ENCODE measurements at regions not wholly inside any gene's neighbourhood (a gene's known extent, or its start where the extent isn't known, plus 50 kb on each side); places are given as distances from the start of the nearest gene placed in this dataset.

DNA sequence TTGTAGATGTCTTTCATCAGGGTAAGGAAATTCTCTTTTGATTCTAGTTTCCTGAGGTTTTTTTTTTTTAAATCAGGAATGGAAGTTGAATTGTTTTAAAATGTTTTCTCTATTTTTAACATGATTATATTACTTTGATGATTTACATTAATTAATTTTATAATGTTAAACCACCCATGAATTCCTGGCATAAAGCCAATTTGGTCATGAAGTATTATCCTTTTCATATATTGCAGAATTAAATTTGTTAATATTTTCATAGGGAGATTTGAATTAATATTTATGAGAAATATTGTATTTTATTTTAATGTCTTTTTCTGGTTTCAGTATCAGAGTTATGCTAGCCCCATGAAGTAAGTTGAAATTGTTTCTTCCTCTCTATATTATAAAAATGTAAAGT lies 144.6 kb downstream of the MAIP1 start:
- Histone ChIP-seq H3K4me3 (no peak overlapping the region), H3K4me1 (ENCODE audit: insufficient read depth) (no peaks in the 10 kb centered on the region; the same call in 1 of the 2 replicates), H4K20me1 (replicated peaks; ENCODE audit: insufficient read depth) (no peaks in the 10 kb centered on the region), H3K36me3 (ENCODE audit: insufficient read depth) (no peaks in the 10 kb centered on the region), H3F3A (replicated peaks; ENCODE audit: low read depth) (no peaks in the 10 kb centered on the region), H2AFZ (no peak overlapping the region), H3K9me2 (ENCODE audit: insufficient read depth) (no peaks in the 10 kb centered on the region), H3K27me3 (ENCODE audit: insufficient read depth) (no peaks in the 10 kb centered on the region), H3K4me2 (no peak overlapping the region), H3K79me2 (replicated peaks; ENCODE audit: insufficient read depth) (no peaks in the 10 kb centered on the region), H3K27ac (ENCODE audit: low read depth) (no peak overlapping the region)
- TF ChIP-seq, protein P1, sequence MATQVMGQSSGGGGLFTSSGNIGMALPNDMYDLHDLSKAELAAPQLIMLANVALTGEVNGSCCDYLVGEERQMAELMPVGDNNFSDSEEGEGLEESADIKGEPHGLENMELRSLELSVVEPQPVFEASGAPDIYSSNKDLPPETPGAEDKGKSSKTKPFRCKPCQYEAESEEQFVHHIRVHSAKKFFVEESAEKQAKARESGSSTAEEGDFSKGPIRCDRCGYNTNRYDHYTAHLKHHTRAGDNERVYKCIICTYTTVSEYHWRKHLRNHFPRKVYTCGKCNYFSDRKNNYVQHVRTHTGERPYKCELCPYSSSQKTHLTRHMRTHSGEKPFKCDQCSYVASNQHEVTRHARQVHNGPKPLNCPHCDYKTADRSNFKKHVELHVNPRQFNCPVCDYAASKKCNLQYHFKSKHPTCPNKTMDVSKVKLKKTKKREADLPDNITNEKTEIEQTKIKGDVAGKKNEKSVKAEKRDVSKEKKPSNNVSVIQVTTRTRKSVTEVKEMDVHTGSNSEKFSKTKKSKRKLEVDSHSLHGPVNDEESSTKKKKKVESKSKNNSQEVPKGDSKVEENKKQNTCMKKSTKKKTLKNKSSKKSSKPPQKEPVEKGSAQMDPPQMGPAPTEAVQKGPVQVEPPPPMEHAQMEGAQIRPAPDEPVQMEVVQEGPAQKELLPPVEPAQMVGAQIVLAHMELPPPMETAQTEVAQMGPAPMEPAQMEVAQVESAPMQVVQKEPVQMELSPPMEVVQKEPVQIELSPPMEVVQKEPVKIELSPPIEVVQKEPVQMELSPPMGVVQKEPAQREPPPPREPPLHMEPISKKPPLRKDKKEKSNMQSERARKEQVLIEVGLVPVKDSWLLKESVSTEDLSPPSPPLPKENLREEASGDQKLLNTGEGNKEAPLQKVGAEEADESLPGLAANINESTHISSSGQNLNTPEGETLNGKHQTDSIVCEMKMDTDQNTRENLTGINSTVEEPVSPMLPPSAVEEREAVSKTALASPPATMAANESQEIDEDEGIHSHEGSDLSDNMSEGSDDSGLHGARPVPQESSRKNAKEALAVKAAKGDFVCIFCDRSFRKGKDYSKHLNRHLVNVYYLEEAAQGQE (IDR thresholded peaks at IDR 0.05; ENCODE audit: unreplicated experiment) = no peak
- TF ChIP-seq JUNB (IDR thresholded peaks at IDR 0.05; ENCODE audit: unreplicated experiment) = no peak
- no peak for TF ChIP-seq CREB1 (CRISPR knock-in tag; IDR thresholded peaks at IDR 0.05; ENCODE audit: low read depth)
- TF ChIP-seq, protein P2, sequence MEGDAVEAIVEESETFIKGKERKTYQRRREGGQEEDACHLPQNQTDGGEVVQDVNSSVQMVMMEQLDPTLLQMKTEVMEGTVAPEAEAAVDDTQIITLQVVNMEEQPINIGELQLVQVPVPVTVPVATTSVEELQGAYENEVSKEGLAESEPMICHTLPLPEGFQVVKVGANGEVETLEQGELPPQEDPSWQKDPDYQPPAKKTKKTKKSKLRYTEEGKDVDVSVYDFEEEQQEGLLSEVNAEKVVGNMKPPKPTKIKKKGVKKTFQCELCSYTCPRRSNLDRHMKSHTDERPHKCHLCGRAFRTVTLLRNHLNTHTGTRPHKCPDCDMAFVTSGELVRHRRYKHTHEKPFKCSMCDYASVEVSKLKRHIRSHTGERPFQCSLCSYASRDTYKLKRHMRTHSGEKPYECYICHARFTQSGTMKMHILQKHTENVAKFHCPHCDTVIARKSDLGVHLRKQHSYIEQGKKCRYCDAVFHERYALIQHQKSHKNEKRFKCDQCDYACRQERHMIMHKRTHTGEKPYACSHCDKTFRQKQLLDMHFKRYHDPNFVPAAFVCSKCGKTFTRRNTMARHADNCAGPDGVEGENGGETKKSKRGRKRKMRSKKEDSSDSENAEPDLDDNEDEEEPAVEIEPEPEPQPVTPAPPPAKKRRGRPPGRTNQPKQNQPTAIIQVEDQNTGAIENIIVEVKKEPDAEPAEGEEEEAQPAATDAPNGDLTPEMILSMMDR (conservative IDR thresholded peaks at IDR 0.05; ENCODE audit: low read depth in 2 of 2) = no peak
- no peak for TF ChIP-seq ZNF114 (CRISPR knock-in tag; IDR thresholded peaks at IDR 0.05)
- TF ChIP-seq EZH2phosphoT487 (IDR thresholded peaks at IDR 0.05; ENCODE audit: unreplicated experiment) = no peak
- no peak for TF ChIP-seq ZNF331 (CRISPR knock-in tag; IDR thresholded peaks at IDR 0.05; ENCODE audit: low read depth)
- no peak for TF ChIP-seq POLR2AphosphoS5 (IDR thresholded peaks at IDR 0.05; ENCODE audit: low read depth)
- Mint-ChIP-seq H3K4me1 (peaks cover 9% of the 10 kb centered on the region), H3K27me3 (ENCODE audit: insufficient read depth, low read depth, poor library complexity) (peaks cover 2% of the 10 kb centered on the region), H3K27ac (no peak overlapping the region), H3K9me3 (no peaks in the 10 kb centered on the region), H3K36me3 (ENCODE audit: low read depth) (no peaks in the 10 kb centered on the region), H3K4me3 (no peak overlapping the region)
- no peak for ATAC-seq
- DNase-seq (ENCODE audit: low spot score) = no peak

DNA sequence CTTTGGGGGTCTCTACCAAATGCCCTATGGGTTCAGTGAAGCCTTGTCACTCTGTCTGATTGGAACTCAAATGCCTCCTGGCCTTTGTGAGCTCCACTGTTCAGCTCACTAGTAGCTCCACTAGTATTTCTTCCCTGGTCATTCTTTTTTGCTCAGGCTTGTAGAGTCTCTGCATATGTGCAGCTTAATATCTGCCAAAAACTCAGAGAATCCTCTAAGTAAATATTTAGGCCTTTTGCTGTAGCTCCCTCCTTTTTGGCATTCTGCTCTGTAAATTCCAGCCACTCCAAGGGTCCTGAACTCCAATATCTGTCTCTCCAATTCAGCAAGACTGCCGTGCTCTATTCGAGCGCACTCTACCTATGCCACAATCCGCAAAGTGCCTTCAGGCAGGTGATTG lies 146.5 kb downstream of the MAIP1 start:
- Histone ChIP-seq H2AFZ (peak overlapping the region; percentile 70), H3K27me3 (ENCODE audit: insufficient read depth) (no peaks in the 10 kb centered on the region), H3K9me2 (ENCODE audit: insufficient read depth) (no peaks in the 10 kb centered on the region), H3K4me2 (no peak overlapping the region), H4K20me1 (replicated peaks; ENCODE audit: insufficient read depth) (no peaks in the 10 kb centered on the region), H3K36me3 (ENCODE audit: insufficient read depth) (no peaks in the 10 kb centered on the region), H3K4me1 (ENCODE audit: insufficient read depth) (no peaks in the 10 kb centered on the region; the same call in 1 of the 2 replicates), H3K79me2 (replicated peaks; ENCODE audit: insufficient read depth) (no peaks in the 10 kb centered on the region), H3K4me3 (no peak overlapping the region), H3F3A (replicated peaks; ENCODE audit: low read depth) (no peaks in the 10 kb centered on the region), H3K27ac (ENCODE audit: low read depth) (no peak overlapping the region)
- H3K4me1 Mint-ChIP-seq = peaks cover 9% of the 10 kb centered on the region
- no peaks in the 10 kb centered on the region for H3K36me3 Mint-ChIP-seq (ENCODE audit: low read depth)
- ATAC-seq = no peak
- peaks cover 2% of the 10 kb centered on the region for H3K27me3 Mint-ChIP-seq (ENCODE audit: insufficient read depth, low read depth, poor library complexity)
- no peaks in the 10 kb centered on the region for H3K9me3 Mint-ChIP-seq
- H3K4me3 Mint-ChIP-seq = no peak overlapping the region
- DNase-seq (ENCODE audit: low spot score) = no peak
- H3K27ac Mint-ChIP-seq = no peak overlapping the region
- TF ChIP-seq STAT1 (IDR thresholded peaks at IDR 0.05; ENCODE audit: unreplicated experiment) = no peak
- TF ChIP-seq POLR2AphosphoS5 (IDR thresholded peaks at IDR 0.05; ENCODE audit: low read depth) = no peak
- TF ChIP-seq, protein P3, sequence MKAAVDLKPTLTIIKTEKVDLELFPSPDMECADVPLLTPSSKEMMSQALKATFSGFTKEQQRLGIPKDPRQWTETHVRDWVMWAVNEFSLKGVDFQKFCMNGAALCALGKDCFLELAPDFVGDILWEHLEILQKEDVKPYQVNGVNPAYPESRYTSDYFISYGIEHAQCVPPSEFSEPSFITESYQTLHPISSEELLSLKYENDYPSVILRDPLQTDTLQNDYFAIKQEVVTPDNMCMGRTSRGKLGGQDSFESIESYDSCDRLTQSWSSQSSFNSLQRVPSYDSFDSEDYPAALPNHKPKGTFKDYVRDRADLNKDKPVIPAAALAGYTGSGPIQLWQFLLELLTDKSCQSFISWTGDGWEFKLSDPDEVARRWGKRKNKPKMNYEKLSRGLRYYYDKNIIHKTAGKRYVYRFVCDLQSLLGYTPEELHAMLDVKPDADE (IDR thresholded peaks at IDR 0.05) = no peak
- TF ChIP-seq EZH2 (IDR thresholded peaks at IDR 0.05; ENCODE audit: low read depth, unreplicated experiment) = no peak
- no peak for TF ChIP-seq JUNB (IDR thresholded peaks at IDR 0.05; ENCODE audit: unreplicated experiment)
- TF ChIP-seq, protein P1 (IDR thresholded peaks at IDR 0.05; ENCODE audit: unreplicated experiment) = no peak
- no peak for TF ChIP-seq NANOG (IDR thresholded peaks at IDR 0.05; ENCODE audit: borderline replicate concordance)
- no peak for TF ChIP-seq ZNF331 (CRISPR knock-in tag; IDR thresholded peaks at IDR 0.05; ENCODE audit: low read depth)
- TF ChIP-seq, protein P2 (conservative IDR thresholded peaks at IDR 0.05; ENCODE audit: low read depth in 2 of 2) = no peak

Data from GM23338 (cell line).